GM18868 (cell line): ENCODE measurements at regions not wholly inside any gene's neighbourhood (a gene's known extent, or its start where the extent isn't known, plus 50 kb on each side); places are given as distances from the start of the nearest gene placed in this dataset.

Source experiments
- ATAC-seq: cut with Tn5 transposase; IDR thresholded peaks from one replicate; pipeline ENCODE4 v1.9.1; 2021; ENCODE audit warnings: mild to moderate bottlenecking, moderate library complexity; ENCODE audit not compliant: unreplicated experiment

GRCh38 chr9:1320607-1321195 is 270.5 kb downstream of the DMRT2 start:
- no peak for ATAC-seq

- no peak for ATAC-seq
Measured at GRCh38 chr9:1327467-1327866, 277.3 kb downstream of the DMRT2 start.

DNA sequence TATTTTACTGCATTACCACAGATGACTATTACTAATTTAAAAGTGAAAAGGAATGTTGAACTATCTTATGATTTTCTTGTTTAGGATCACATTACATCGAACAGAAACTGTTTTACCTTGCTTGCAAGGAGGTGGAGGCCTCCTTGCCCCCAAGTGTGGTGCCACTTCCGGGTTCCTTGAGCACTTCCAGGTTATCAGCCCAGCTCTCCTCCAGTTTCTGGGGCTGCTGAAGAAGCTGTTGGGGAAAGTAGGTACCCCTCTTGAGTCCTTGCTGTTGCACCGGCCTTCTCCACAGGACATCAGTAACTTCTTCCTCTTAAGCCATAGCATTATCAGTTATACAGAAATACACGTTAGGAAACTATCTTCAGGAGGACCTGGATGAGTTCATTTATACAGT is 278.2 kb downstream of the DMRT2 start:
- no peak for ATAC-seq

DNA sequence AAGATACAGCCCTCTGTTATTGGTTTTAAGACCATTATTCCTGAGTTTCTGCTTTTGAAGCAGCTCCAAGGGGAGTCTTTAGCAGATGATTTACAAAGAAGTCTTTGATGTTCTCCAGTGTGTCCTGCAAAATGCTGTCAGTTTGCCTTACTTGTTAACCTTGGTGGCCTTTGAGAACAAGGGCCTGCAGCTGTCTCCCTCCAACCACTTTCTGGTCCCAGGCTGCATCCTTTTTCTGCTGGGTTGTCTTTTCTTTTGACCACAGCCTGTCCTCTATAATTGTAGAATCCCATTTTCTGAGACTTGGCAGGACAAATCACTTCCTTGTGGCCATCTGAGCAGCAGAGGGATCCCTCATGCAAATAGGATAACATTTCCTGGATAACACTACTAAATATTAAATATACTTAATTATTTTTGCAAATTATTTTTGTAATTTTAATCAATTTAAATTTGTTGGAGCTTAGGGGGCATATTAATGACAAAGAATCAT is 281.4 kb downstream of the DMRT2 start:
- no peak for ATAC-seq

- ATAC-seq = no peak
Measured at GRCh38 chr9:1332156-1332555, 282.0 kb downstream of the DMRT2 start.

DNA sequence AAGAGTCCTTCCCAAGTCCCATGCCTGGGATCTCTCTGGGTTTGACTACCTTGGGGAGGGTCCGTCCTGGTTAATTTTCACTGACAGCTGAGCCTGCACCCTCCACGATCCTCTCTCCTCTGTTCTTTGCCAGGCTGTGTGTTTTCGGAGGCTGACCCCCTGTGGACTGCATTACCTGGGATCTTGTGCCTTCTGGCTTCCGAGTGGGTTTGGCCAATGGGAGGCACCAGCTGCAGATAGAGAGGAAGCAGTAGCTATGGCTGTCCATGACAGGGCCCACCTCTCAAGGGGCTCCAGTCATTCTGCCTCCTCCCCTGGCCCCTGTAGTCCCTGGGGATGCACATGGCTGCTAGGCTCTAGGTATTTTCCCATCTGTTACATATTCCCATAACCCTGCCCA is 285.0 kb downstream of the DMRT2 start:
- ATAC-seq = no peak

GRCh38 chr9:1337169-1337568 is 287.0 kb downstream of the DMRT2 start:
- no peak for ATAC-seq

DNA sequence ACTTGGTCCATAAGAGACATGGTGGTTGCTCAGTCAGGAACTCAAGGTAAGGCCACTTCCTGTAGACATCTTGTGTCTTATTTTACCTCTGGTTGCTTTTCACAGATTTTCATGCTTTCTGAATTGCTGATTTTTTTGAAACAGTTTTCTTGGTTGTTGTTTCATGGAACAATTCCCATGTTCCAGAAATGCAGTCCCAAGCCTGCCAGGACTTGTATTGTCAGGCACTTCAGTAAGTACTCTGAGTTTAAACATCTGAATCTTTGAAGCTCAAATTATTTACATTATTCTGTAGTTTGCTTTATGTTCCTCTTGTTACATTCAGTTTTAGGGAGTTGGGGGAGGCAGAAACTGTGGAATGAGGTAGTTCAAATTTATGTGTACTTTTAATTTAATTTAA is 290.2 kb downstream of the DMRT2 start:
- no peak for ATAC-seq

DNA sequence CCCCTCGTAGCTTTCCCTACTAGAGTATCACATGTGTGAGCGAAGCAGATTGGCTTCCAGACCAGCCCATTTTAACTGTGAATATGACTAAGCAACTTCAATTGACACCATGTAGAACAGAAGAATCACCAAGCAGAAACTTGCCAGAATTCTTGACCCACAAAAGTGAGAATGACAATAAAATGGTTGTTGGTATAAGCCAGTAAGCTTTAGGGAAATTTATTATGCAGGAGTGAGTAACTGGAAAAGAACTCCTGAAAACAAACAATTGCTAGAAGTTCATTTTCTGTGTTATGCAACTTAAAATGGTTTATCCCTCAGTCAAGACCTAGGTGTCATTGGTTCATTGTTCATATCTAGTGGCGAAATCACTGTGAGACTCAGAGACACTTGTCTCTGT is 303.1 kb downstream of the DMRT2 start:
- no peak for ATAC-seq

DNA sequence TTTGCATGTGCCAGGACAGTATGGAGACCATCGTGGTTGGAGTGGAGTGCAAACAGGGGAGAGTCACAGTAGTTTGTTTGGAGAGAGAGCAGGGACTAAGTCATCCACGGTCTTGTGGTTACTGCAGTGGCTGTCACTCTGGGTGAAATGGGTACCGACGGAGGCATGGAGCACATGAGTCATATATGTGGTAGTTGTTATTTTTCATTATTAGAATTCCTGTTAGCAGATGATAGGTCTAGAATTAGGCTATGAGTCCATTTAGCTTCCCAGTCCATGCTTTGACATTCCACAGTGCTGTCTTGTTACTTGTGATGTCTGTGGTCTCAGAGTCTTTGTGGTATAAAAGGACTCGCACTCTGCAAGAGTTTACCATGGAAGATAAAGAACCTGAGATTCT is 303.9 kb downstream of the DMRT2 start:
- no peak for ATAC-seq

DNA sequence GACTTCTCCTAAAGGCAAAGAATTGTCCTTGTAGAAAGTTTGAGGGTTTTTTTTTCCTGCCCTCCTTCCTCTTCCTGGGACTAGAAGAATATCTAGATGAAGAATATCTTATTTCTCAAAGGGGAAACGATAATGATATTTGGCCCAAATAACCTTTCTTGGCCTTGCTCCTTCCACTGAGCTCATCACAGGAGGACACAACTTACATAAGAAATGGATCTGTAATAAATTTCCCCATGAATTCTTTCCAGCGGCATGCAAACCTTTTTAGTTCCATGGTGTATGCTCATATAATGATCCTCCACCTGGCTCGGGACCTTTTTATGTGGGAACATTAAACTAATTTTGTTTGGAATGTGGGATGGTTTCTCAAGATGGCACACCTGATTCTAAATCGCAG is 304.4 kb downstream of the DMRT2 start:
- ATAC-seq = no peak

DNA sequence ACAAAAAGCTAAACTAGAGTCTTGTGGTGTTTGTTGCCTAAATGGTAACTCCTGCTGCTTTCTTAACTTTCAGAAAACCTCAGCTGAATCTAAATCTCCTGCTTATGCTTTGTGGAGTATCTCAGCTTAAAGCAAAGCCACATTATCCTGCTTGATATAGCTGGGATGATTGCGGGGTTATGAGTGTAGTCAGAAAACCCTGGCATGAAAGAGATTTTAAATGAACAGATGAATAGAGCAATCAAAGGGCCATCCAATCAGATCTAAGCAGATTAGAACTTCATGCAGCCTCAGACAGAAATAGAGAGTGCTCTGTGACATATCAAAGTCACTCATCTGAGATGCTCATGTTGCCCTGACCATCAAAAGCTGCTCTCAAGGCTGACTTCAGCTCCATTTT is 305.5 kb downstream of the DMRT2 start:
- no peak for ATAC-seq

DNA sequence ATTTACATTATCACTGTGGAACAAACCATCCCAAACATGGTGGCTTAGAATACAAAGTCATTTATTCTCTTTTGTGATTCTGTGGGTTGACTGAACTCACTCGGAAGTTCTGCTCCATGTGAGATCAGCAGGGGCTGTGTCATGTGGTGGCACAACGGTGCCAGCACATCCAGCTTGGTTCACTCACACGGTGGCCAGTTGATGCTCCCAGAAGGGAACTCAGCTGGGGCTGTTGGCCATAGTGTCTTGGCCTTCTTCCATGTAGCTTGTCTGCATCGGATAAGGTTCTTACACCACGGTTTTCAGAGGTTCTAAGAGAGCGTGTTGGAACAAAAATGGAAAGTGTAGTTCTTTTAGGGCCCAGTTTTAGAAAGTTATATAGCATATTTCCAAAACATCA is 312.7 kb downstream of the DMRT2 start:
- no peak for ATAC-seq

DNA sequence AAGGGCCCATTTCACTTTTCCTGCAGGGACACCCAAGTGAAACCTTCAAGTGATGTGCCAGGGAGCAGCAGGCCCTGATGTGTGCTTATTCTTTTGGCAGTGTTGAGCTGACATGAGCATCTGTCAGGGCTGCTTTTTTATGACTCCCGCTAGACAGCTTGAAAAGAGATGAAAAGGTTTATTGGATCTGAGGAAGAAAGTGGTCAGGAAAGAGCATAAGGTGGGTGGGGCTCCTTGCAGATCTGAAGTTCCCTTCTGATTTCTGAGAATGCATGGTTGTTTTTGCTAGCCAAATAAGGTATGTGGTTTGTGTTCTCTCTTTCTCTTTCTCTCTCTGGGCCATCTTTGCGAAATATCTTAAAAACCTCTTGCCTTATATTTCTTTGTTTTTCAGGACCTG is 316.1 kb downstream of the DMRT2 start:
- no peak for ATAC-seq

GRCh38 chr9:1369297-1369696 is 319.1 kb downstream of the DMRT2 start:
- no peak for ATAC-seq

- ATAC-seq = no peak
Measured at GRCh38 chr9:1373445-1373844, 323.3 kb downstream of the DMRT2 start.

GRCh38 chr9:1383899-1384455 is 333.8 kb downstream of the DMRT2 start:
- no peak for ATAC-seq

GRCh38 chr9:1384816-1385215 is 334.7 kb downstream of the DMRT2 start:
- no peak for ATAC-seq

GRCh38 chr9:1386420-1386819 is 336.3 kb downstream of the DMRT2 start:
- ATAC-seq = no peak

- no peak for ATAC-seq
Measured at GRCh38 chr9:1388216-1388615, 338.1 kb downstream of the DMRT2 start.

DNA sequence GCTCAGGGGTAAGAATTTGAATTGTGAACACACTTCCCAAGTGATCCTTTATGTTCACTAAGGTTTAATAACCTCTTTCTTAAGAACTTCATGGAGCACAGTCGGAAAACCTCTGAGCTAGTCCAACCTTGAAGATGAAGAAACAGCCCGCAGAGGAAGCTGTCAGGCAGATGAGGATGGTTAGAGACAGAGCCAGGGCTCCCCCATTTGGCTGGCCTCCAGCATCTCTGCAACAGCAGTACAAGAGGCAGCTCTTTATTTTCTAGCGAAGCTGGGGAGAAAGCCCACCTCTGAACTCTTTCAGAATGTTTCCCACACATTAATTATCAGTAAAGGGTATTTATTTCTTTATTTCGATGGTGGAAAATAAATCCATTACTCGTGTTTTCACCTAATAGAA is 350.8 kb downstream of the DMRT2 start:
- ATAC-seq = no peak

DNA sequence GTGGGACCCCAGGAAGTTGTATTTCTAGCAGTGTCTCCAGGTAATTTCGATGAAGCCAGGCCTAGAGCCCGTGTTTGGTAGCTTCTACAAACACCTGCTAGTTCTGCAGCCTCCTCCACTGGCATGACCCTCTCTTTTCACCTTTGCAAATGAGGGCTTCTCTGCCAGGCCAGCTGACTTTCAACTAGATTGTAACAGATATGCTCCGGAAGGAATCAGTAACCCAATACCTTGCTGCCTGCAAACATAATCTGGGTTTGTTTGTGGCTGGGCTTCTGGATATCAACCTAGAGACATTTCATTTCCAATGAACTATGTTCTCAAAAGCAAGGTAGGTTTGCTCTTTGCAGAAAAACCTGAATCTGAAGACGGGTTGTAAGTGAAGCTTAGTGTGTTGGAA is 354.8 kb downstream of the DMRT2 start:
- ATAC-seq = no peak

GRCh38 chr9:1411826-1412225 is 361.7 kb downstream of the DMRT2 start:
- no peak for ATAC-seq
